Mucosa of descending colon (tissue), 3 donors: ENCODE measurements at regions not wholly inside any gene's neighbourhood (a gene's known extent, or its start where the extent isn't known, plus 50 kb on each side); places are given as distances from the start of the nearest gene placed in this dataset.

Experiments
- ATAC-seq: fragments of 200-7000 bp; cut with Tn5 transposase; one replicate; pipeline ENCODE4 v1.9.1; 2020; ENCODE audit warnings: mild to moderate bottlenecking, moderate library complexity
- DNase-seq, 3 donors: peaks; one replicate each; pipeline ENCODE4 v3.0.0-alpha.2; 2020
- H3K36me3 ChIP-seq: fragments of 200-600 bp; one replicate; pipeline ENCODE4 v1.8.0; 2021; ENCODE audit warnings: low read depth, mild to moderate bottlenecking
- H3K4me1 ChIP-seq: fragments of 200-600 bp; one replicate; pipeline ENCODE4 v1.8.0; 2021; ENCODE audit warnings: low read depth, mild to moderate bottlenecking
- H3K4me3 ChIP-seq: fragments of 200-600 bp; one replicate; pipeline ENCODE4 v1.8.0; 2021; ENCODE audit warnings: mild to moderate bottlenecking
- H3K9me3 ChIP-seq: fragments of 200-600 bp; one replicate; pipeline ENCODE4 v1.8.0; 2021; ENCODE audit warnings: mild to moderate bottlenecking
- CTCF ChIP-seq: fragments of 200-600 bp; IDR thresholded peaks from one replicate; pipeline ENCODE4 v1.8.0; 2022; ENCODE audit warnings: antibody characterized with exemption, mild to moderate bottlenecking
- intact Hi-C, 2 donors: fragments of 100-400 bp; cut with DNase I in 1 of 2; cut with micrococcal nuclease in 1 of 2; formaldehyde crosslinking; loops; one replicate each; pipeline versions ENCODE4 v1.11.0 to v1.11.1; 2022; cut with DNase I, micrococcal nuclease
- donor health status: DM: no; HTN: no; CAD: no; lungs with moderate emphysema.
- donor health status: DM: no; HTN: no; CAD: no.
- donor health status: DM: no; HTN: yes; CAD: no.

GRCh38 chr4:32569861-32570260 is 1849.7 kb downstream of the PCDH7 start:
- no peaks in the 10 kb centered on the region for H3K36me3 ChIP-seq
- H3K9me3 ChIP-seq, result no peaks in the 10 kb centered on the region
- intact Hi-C loops, result no loop called here
- TF ChIP-seq CTCF, result no peak
- ATAC-seq (no peak), DNase-seq (no peak)
- no peak overlapping the region for H3K4me3 ChIP-seq
- no peaks in the 10 kb centered on the region for H3K4me1 ChIP-seq

- intact Hi-C loops, result no loop called here
- DNase-seq, result no peak
- no peak for TF ChIP-seq CTCF
- H3K9me3 ChIP-seq, result no peaks in the 10 kb centered on the region
- no peaks in the 10 kb centered on the region for H3K4me1 ChIP-seq
- no peaks in the 10 kb centered on the region for H3K36me3 ChIP-seq
- ATAC-seq, result no peak
- no peak overlapping the region for H3K4me3 ChIP-seq
These were observed 1852.2 kb downstream of the PCDH7 start for GRCh38 chr4:32572366-32572765.

GRCh38 chr4:32574803-32575202 is 1854.6 kb downstream of the PCDH7 start:
- ATAC-seq, result no peak
- TF ChIP-seq CTCF, result no peak
- intact Hi-C loops, result no loop called here

GRCh38 chr4:32589097-32589496 is 1868.9 kb downstream of the PCDH7 start:
- Histone ChIP-seq H3K36me3 (no peaks in the 10 kb centered on the region), H3K4me3 (no peak overlapping the region), H3K4me1 (no peaks in the 10 kb centered on the region), H3K9me3 (no peaks in the 10 kb centered on the region)
- intact Hi-C loops, result no loop called here
- DNase-seq (no peak), ATAC-seq (no peak)
- no peak for TF ChIP-seq CTCF

More at GRCh38 chr4:32574803-32575202, 1854.6 kb downstream of the PCDH7 start:
- DNase-seq, result no peak
- H3K9me3 ChIP-seq, result no peaks in the 10 kb centered on the region
- H3K4me1 ChIP-seq, result no peaks in the 10 kb centered on the region
- H3K4me3 ChIP-seq, result no peak overlapping the region
- H3K36me3 ChIP-seq, result no peaks in the 10 kb centered on the region

GRCh38 chr4:32589853-32590252 is 1869.7 kb downstream of the PCDH7 start:
- Histone ChIP-seq H3K36me3 (no peaks in the 10 kb centered on the region), H3K4me3 (no peak overlapping the region), H3K9me3 (no peaks in the 10 kb centered on the region), H3K4me1 (no peaks in the 10 kb centered on the region)
- TF ChIP-seq CTCF, result no peak
- DNase-seq (no peak), ATAC-seq (no peak)
- intact Hi-C loops, result no loop called here

- ATAC-seq (no peak), DNase-seq (no peak)
- Histone ChIP-seq H3K9me3 (no peaks in the 10 kb centered on the region), H3K4me1 (no peaks in the 10 kb centered on the region), H3K36me3 (no peaks in the 10 kb centered on the region), H3K4me3 (no peak overlapping the region)
- TF ChIP-seq CTCF, result no peak
- intact Hi-C loops, result no loop called here
These were observed 1877.2 kb downstream of the PCDH7 start for GRCh38 chr4:32597354-32597753.
